ENCODE measurements at regions not wholly inside any gene's neighbourhood (a gene's known extent, or its start where the extent isn't known, plus 50 kb on each side); places are given as distances from the start of the nearest gene placed in this dataset.

DNA sequence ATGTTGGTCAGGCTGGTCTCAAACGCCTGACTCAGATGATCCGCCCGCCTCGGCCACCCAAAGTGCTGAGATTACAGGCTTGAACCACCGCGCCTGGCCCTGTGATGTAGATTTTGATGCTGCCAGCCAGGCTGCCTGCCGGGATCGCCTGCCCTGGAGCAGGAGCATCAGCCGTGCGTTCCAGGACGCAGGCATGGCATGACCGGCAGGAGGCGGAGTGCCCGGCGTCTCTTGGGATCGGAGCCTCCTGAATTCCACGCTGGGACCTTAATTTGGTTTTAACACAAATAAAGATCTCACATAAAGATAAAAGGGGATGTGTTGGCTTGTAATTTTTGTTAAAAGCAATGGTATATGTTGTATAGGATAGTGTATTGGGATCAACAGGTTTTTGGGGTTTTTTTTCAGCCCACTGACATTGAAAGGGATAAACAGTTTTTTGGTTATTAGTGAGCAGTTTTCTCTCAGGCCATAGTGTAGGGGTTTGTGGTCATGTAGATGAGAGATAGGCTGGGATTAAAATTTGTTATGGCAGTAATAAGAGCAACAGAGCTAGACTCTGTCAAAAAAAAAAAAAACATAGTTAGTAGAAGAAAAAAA, 1406.4 kb downstream of the UQCRFS1 start:
- no peak for TF ChIP-seq EZH2 (IDR thresholded peaks at IDR 0.05; ENCODE audit: borderline replicate concordance, control insufficient read depth, low read depth, low read length)
- TF ChIP-seq EP300 (IDR thresholded peaks at IDR 0.05; ENCODE audit: borderline replicate concordance in 1 of 2, control insufficient read depth in 1 of 2, low read depth in 2 of 2, low read length in 2 of 2): no peak
- no peak for TF ChIP-seq HDGF (IDR thresholded peaks at IDR 0.05)
- TF ChIP-seq MXI1 (IDR thresholded peaks at IDR 0.05; ENCODE audit: low read depth, low read length): no peak
- TF ChIP-seq, protein P1, sequence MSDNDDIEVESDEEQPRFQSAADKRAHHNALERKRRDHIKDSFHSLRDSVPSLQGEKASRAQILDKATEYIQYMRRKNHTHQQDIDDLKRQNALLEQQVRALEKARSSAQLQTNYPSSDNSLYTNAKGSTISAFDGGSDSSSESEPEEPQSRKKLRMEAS (IDR thresholded peaks at IDR 0.05; ENCODE audit: low read depth, low read length): no peak
- TF ChIP-seq LARP7 (IDR thresholded peaks at IDR 0.05): no peak
- TF ChIP-seq ATF7 (IDR thresholded peaks at IDR 0.05; ENCODE audit: low read depth): no peak
- TF ChIP-seq MYC (IDR thresholded peaks at IDR 0.05; ENCODE audit: insufficient read depth, insufficient read length, insufficient replicate concordance, low read length, severe bottlenecking): no peak
- TF ChIP-seq POLR2A (IDR thresholded peaks at IDR 0.05; ENCODE audit: low read depth, low read length): no peak
- no peak for TF ChIP-seq SMC3 (IDR thresholded peaks at IDR 0.05; ENCODE audit: borderline replicate concordance, low read length)
- TF ChIP-seq, protein P2, sequence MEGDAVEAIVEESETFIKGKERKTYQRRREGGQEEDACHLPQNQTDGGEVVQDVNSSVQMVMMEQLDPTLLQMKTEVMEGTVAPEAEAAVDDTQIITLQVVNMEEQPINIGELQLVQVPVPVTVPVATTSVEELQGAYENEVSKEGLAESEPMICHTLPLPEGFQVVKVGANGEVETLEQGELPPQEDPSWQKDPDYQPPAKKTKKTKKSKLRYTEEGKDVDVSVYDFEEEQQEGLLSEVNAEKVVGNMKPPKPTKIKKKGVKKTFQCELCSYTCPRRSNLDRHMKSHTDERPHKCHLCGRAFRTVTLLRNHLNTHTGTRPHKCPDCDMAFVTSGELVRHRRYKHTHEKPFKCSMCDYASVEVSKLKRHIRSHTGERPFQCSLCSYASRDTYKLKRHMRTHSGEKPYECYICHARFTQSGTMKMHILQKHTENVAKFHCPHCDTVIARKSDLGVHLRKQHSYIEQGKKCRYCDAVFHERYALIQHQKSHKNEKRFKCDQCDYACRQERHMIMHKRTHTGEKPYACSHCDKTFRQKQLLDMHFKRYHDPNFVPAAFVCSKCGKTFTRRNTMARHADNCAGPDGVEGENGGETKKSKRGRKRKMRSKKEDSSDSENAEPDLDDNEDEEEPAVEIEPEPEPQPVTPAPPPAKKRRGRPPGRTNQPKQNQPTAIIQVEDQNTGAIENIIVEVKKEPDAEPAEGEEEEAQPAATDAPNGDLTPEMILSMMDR (IDR thresholded peaks at IDR 0.05 in 2 of 3, conservative IDR thresholded peaks at IDR 0.05 in 1 of 3; ENCODE audit: control insufficient read depth in 2 of 3, extremely low read depth in 1 of 3, insufficient read depth in 1 of 3, low read depth in 3 of 3, low read length in 3 of 3): no peak
- TF ChIP-seq SIN3A (IDR thresholded peaks at IDR 0.05; ENCODE audit: low read depth, low read length): no peak
- no peak for TF ChIP-seq NR2C1 (IDR thresholded peaks at IDR 0.05)
- TF ChIP-seq, protein P3, sequence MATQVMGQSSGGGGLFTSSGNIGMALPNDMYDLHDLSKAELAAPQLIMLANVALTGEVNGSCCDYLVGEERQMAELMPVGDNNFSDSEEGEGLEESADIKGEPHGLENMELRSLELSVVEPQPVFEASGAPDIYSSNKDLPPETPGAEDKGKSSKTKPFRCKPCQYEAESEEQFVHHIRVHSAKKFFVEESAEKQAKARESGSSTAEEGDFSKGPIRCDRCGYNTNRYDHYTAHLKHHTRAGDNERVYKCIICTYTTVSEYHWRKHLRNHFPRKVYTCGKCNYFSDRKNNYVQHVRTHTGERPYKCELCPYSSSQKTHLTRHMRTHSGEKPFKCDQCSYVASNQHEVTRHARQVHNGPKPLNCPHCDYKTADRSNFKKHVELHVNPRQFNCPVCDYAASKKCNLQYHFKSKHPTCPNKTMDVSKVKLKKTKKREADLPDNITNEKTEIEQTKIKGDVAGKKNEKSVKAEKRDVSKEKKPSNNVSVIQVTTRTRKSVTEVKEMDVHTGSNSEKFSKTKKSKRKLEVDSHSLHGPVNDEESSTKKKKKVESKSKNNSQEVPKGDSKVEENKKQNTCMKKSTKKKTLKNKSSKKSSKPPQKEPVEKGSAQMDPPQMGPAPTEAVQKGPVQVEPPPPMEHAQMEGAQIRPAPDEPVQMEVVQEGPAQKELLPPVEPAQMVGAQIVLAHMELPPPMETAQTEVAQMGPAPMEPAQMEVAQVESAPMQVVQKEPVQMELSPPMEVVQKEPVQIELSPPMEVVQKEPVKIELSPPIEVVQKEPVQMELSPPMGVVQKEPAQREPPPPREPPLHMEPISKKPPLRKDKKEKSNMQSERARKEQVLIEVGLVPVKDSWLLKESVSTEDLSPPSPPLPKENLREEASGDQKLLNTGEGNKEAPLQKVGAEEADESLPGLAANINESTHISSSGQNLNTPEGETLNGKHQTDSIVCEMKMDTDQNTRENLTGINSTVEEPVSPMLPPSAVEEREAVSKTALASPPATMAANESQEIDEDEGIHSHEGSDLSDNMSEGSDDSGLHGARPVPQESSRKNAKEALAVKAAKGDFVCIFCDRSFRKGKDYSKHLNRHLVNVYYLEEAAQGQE (IDR thresholded peaks at IDR 0.05; ENCODE audit: low read depth, low read length): no peak
